ENCODE measurements at regions not wholly inside any gene's neighbourhood (a gene's known extent, or its start where the extent isn't known, plus 50 kb on each side); places are given as distances from the start of the nearest gene placed in this dataset.
A peak's percentile ranks its signal among the peaks of the same experiment; 100 is the strongest.

DNA sequence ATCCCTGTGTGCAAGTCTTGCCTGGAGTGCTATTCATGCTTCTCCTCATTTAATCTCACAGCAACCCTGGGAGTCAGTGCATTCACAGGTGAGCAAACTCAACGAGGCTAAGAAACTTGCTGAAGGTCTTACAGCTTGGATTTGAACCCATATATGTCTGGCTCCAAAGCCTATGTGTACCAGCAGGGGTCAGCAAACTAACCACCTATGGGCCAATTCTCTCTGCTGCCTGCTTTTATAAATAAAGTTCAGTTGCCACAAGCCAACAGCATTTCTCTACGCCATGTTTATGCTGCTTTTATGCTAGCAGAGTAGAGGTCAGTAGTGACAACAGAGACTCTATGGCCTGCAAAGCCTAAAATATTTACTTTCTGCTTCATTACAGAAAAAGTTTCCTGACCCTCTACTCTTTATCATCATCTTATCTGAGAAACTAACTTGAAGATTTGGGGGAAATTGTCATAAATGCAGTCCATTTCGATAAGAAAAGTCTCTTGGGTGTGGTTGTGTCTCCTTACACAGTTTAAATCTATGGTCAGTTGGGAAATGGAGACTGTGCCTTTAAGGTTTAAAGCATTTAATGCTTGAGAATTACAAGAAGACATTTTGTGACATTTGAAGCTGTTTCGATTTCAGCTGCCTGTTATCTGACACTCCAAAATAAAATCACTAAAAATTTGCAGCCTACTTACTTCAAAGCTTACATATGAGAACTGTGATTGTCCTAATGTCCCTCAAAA lies 137.7 kb downstream of the PRELID2 start:
- TF ChIP-seq CTCF (conservative IDR thresholded peaks at IDR 0.05; ENCODE audit: low read depth in 2 of 2) (peak; percentile 71 to 78), POLR2AphosphoS5 (IDR thresholded peaks at IDR 0.05; ENCODE audit: low read depth) (no peak), EZH2 (IDR thresholded peaks at IDR 0.05; ENCODE audit: low read depth, unreplicated experiment) (no peak), CREB1 (CRISPR knock-in tag; IDR thresholded peaks at IDR 0.05; ENCODE audit: low read depth) (no peak)

Data from GM23338 (cell line).